CD4-positive, alpha-beta T cell treated with Interleukin-6 for 4 hours (primary cell): ENCODE measurements at regions not wholly inside any gene's neighbourhood (a gene's known extent, or its start where the extent isn't known, plus 50 kb on each side); places are given as distances from the start of the nearest gene placed in this dataset.
"Not testable (repeated sequence)": the region's sequence is repeated elsewhere in the genome, so short reads cannot be mapped to it uniquely, and the experiment has no call there.

Experiments
- DNase-seq: peaks from one replicate; pipeline ENCODE4 v3.0.0-alpha.2; 2020; ENCODE audit warnings: mixed read lengths

DNA sequence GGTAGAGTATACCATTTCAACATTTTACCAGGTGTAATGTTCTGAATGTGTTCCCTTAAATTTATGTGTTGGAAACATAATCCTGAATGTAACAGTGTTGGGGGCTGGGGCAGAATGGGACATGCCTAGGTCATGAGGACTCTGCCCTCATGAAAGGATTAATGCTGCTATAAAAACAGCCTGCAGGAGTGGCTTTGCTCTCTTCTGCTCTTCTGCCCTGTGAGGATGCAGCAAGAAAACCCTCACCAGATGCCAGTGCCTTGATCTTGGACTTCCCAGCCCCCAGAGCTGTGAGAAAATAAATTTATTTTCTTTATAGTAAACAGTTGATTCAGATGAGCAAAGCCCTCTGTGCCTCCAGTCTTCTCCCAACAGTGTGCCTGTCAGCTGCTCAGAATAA is 326.0 kb upstream of the ONECUT1 start:
- DNase-seq: no peak

DNA sequence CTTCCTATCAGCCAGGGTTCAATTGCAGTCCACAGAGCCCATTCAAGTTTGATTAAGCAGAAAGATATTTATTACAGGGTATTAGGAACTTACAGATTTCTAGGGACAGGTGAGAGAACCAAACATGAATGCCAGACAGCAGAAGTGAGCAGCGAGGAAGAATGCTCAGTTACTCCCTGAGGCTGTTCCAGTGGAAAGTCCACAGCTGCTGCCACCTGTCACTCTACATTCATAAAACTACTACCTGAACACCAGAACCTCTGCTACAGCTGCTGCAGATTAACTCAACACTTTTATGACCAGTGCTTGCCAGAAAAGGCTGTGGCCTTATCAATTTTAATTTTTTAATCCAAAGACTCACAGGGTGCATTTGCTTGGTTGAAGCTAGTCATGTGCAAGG is 325.4 kb upstream of the ONECUT1 start:
- no peak for DNase-seq

DNA sequence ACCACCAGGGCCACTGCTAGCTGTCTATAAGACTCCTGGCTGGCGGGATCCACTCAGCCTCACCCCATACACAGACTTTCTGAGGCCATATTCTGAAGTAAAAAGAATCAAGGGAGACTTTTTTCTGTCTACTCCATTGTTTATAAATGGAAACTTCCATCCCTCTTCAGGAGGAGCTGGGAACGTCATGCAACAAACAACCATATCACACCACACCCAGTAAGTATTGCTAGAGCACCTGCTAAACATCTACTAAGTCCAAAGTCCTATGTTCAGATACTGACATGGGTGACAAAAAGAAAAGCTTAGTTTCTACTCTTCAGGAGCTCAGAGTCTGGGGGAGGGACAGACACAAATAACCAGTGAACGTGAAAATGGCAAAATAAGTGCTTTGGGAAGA is 324.8 kb upstream of the ONECUT1 start:
- no peak for DNase-seq

DNA sequence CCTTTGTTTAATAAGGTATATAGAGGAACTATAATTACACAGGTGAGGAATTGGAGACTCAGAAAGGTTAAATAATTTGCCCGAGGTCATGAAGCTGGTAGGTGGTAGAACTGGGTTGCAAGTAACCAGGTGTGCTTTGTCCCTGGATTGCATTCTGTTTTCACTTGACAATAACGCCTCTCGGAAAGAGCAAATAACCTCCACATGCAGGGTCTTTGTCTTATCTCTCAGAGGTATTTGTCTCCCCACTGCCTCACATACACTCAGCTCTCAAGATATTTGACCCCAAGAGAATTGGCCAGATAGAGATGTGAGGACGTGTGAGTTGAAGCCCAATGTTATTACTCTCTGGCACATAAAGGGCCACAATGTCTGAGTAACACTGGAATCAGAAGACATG is 320.9 kb upstream of the ONECUT1 start:
- DNase-seq: no peak

DNA sequence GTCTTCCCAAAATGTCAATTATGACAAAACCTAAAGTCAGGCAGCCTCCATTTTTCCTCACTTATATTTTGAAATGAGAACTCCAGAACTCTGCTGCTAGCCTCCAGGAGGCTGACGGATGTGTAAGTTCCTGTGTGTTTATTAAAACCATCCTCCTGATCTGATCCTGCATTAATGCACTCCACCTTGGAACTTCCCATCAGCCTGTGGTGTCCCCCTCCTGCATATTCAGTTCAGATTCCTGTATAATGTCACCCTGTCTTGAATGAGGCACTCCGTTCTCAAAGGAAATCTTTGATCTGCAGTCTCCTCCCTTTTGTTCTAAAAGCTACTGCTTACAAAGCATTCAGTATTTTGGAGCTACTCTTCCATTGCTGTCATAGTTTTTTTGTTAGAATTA is 318.2 kb upstream of the ONECUT1 start:
- DNase-seq: no peak

DNA sequence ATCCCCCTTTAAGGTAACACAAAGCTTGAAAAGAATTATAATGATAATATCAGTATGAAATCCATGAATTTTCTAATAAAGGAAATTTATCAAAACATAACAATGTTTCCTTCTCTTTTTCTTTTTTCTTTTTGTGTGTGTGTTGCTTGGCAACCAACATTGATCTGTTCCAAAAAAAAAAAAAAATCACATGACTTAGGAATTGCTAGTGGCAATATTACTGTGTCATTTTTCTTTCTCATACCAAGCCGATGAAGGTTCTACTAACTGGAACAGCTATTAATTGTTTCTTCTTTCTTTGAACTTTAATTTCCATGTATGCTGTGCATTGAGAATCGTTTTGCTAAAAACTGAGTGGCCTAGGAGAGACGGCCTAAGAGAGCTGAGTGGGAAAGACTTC is 317.7 kb upstream of the ONECUT1 start:
- no peak for DNase-seq

DNA sequence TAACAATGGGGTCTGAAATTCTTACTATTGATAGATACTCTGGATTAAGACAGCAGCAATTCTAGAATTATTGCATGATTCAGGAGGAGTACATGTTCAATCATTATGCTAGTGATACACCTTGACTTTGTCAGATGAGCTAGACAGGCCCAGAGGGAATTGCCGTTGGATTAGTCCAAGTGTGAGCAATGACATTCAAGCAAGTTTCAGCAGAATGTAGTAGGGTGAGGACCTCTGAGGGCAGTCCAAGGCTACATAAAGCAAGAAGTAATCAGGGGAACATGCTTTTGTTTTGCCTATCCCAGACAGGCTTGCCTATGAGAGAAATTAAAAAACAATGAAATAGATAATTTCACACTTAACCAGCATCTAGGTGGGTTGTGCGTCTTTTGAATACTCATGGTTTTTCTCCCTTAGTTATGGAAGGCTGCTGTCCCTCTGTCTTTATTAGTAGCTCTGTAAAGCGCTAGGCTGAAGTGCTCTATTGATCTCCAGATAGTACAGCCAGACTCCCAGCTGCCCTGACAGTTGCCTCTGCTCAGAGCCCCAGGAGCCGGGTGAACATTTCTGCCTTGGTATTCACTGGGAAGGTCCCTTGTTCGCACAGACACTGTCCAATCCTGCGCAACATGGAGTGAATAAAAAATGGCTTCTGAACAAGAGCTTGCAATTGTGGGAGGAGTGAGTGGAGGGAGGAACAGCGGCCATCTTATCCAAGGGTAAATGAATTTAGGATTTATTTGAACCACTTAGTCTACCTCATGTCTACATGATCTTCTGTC is 316.6 kb upstream of the ONECUT1 start:
- DNase-seq: no peak

DNA sequence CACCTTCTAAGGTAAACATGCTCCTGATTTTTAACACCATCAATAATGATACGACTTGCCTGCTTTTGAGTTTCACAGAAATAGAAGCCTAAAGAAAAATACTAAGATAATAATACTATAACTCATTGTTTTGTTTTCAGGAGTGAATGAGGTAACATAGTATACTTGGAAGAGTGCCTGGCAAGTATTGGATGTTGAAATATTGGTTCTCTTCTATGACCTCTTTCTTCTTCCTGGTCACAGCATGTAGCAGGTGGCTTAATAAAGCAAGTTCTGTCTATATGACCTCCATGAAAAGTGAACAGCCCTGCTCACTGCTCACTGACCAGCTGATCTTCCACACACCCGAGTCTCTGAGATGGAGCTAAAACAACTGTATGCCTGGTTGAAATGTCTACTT is 312.3 kb upstream of the ONECUT1 start:
- DNase-seq: no peak

DNA sequence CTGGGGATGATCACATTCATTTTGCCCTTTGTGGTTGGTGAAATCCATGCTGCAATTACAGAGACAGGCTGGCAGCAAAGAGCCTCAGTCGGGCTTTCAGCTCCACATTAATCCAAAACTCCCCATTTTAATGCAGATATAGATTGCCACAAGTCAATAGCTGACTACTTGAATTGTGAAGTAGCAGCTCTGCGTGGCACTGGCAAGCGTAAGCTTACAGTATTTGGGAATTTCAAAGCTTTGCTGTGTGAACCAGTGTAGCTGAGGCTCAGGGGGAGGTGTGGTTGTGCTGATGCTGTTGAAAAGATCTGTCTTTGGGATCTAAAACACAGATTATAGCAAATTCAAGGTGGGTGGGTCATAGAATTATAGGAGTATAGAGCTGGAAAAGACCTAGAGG is 290.3 kb upstream of the ONECUT1 start:
- DNase-seq: no peak

DNA sequence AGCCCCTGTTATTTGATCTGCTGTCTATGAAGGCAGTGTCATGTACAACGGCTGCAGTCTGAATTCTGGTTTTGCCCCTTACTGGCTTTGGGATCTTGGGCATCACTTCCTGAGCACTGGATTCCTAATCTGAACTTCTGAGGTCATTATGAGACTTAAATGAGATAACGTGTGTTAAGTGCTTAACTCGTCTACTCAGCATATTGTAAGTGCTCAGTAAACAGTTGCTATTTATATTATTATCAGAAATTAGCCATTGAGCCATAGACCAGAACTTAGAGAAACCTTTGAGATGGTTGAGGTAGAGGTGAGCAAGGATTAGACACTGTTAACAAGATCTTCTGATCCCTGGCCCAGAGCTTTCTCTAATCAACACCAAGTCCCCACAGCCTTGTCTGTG is 284.1 kb upstream of the ONECUT1 start:
- no peak for DNase-seq

DNA sequence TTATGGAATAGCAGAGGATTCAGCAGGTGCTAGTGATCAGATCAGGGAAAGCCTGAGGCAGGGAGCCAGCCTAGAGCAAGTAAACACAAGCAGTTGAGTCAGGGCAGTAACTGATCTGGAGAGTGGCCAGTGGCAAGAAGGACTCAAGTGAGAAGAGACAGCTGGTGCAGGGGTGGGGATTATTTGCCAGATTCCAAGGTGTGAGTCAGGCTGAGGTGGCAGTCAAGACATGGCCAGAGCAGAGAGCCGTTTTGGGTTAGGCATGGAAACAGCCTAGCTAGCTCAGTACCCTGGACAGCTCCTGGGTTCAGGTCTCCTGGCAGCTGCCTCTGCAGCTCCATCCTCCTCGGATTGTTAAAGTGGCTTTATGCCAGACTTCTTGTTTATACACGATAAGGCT is 281.9 kb upstream of the ONECUT1 start:
- DNase-seq: no peak

DNA sequence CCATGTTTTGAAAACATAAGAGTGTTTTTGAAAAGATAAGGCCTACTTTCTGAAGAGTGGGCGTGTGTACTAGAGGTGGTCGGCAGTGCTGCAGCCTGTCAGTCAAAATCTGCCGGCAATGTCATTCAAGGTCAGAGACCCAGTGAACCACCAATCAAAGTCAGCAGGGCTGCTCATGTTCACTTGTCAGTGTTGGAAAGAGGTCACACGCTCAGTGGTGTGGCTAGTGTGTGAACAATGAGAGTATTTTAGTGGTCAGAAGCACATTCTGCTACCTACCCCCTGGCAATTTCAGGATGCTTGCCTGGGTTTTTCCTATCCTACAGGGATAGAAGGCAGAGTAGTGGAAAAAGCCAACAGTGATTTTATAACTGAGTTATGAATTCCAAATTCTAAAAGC is 278.5 kb upstream of the ONECUT1 start:
- no peak for DNase-seq

DNA sequence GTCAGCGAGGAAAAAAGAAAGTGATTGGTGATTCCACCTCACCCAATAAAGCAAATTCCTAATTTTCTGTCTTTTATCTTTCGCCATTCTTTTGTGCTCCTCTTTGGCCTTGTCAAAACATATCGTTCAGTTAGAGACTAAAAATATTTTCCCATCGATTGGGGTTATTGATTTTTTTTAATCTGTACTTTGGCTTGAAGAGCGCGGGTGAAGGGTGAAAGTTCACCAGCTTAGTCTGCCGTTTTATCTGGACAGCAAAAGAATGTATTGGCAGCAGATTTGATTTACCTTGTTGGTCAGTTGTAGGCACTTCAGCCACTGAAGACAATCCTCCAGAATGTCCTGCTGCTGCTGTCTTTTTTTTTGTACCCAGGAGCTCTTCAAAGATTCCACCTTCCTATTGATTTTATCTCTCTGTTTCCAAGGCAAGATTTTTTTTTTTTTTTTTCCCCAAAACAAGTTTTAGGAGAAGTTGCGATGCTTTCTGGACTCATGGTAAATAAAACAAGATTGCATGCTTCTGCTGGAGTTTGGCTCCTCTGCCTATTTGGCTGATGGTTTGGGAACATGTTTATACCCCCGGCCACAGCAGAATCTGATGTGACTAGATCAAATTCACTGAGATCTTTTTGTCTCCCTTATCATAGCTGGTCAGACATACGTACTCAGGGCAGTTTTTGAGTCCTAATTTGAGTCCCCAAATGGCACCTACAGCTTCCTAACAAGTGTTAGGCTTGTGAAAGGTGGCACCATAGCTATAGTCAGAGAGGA is 269.3 kb upstream of the ONECUT1 start:
- DNase-seq: no peak

DNA sequence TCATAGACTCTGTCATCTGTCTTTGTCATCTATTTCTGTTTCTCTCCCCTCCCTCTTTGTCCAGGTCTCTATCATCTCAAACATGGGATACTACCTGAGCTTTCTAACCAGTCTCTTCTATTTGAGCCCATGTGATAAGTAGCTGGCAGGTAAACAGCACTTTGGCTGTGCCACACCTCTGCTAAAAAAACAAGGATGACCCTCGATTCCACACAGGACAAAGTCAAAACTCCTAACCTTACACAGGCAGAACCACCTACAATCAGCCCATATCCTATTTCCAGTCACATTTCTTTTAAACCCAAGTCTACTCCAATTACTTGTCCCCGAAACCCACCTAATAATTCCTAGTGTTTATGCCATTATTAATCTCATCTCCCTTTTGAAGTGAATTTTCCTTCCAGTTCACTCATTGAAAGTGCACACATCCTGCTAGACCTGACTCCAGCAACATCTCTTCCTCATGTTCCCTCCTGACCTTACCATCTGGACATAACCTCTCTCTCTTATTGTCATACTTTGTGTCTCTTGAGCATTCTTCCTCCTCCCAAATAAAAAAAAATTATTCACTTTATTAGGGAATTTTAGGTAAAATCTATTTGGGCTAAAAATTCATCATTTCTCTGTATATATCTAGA is 256.1 kb upstream of the ONECUT1 start:
- no peak for DNase-seq

DNA sequence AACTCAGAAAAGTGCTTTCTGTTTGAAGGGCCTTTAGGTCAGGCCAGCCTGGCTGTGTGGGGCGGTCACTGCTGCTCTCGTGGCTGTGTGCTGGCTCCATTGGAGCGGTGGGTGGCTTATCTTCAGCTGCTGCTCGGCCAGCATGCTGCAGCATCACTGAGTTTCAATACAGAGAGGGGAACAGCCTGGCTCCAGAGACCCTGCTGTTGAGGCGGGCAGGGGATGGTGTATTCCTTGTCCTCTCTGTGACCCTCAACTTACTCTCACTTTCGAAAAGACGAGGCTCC is 248.5 kb upstream of the ONECUT1 start:
- no peak for DNase-seq

DNA sequence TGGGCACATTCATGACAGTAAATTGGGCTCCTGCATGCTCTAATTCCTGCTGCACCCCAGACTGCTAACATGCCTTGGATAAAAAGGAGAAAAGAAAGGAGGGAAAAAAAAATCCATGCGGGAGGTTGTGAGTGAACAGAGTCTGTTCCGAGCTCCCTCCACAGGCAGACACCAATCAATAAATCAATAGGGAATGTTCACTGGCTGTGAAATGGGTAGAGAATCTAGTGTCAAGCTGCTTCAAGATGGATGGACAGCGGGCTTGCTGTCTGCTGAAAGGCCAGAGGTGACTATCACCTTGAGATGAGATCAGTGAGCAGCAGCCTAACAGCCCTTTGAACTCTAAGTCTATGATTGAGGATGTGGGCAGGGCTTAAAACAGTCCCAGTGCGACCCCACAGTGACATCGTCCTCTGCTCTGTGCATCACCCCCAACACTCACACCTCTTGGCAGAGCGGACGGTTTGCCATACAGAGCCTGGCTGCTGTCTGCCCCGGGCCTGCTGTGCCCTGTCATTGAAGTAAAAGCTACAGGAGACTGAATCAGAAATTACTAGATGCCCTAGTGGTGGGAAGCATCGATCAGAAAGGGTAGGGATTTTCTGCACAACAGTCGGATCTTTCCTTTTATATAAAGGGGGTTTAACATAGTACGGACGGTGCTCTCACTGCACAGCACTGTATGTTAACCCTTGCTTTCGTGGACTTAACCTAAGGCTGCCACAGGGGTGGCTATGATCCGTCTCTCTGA is 247.9 kb upstream of the ONECUT1 start:
- no peak for DNase-seq

DNA sequence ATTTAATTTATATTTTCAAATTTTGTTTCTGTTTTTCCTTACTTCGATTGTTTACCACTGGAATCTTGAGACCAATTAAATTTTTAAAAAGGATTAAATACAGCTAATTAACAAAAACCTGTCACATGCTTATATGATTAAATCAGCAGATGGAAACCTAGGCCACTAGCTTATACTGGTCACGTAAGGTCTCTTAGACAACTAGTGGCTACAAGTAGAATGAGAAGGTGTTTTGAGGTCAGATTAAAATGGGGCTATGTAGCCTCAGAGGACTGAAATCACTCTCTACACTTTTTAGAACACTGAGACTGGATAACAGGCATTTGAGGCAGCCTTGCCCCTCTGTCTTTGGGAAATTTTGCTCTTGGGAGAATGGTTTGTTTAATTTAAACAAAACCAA is 246.5 kb upstream of the ONECUT1 start:
- DNase-seq: no peak

DNA sequence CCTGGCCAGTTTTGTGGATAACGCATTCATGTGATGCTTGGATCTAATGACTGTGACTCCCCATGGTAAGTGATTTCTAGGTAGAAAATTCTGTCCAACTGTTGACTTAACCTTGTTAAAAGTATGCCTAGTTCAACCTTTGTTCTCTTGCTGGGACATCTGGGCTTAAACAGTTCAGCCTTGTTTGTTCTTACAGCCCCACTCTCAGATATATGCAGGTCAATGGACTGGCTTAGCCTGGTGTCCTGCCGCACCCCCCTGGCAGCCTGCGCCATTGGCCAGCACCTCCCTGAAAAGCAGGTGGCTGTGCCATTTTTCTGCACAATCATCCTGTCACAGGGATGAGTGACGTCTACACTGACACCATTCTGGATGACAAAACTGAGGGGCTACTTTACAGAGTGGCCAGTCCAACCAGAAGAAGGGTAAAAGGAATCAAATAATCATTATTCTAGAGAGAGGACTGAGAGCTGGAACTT is 244.7 kb upstream of the ONECUT1 start:
- no peak for DNase-seq

DNA sequence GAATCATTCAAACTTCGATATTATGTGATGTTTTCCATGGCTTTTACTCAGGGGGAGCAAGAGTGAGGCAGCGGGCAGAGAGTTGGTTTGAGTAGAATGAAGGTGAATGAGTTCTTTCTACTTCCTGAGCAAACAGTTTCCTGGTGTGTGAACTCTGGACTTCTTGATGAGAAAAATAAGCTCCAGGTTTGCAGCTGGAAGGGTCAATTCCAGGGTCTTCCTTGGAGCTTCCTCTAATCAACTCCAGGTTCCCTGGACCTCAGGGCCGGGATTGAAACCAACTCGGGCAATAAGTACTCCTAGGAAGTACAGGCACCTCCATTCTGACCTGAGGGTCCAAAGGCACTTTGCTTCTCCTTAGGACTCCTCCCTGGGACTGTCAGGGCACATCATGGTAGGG is 243.6 kb upstream of the ONECUT1 start:
- no peak for DNase-seq

DNA sequence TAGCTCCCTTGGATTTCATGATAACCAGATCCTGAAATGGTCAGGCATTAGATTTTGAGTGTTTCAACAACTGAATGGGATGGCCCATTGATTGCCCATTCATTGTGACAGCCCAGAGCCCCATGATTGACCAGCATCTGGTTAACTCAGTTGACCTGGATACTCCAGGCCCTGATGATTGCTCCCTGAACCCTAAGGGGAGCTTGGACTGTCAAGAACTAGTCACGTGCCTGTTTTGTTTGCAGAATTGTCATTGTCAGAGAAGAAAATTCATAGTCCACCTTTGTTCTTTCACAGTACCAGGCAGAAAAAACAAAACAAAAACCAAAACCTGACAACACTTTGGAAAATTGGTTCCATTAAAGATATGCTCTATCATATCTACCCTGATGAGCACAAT is 241.3 kb upstream of the ONECUT1 start:
- no peak for DNase-seq

DNA sequence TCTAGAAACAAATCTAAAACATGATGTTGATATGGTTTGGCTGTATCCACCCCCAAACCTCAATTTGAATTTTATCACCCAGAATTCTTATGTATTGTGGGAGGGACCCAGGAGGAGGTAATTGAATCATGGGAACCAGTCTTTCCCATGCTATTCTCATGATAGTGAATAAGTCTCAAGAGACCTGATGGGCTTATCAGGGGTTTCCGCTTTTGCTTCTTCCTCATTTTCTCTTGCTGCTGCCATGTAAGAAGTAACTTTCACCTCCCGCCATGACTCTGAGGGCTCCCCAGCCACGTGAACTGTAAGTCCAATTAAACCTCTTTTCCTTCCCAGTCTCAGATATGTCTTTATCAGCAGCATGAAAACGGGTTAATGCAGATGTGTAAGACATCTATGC is 232.7 kb upstream of the ONECUT1 start:
- no peak for DNase-seq

DNA sequence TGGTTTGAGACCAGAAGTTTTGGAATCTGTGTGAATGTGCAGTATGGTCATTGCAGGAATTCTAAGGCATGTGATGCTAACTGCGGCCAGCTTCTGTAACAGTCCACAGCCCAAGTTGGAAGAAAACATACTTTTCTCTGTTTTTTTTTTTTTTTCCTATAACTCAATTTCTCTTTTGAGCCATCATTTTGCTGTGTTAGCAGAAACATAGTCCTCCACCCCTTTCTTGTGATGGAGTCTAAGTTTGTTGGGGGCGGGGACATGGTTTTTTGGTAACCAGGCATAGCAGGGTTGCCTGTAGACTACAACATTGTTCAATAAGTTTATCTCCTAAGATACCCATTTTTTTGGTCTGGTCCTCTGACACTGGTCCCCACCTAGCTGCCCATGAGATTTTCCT is 223.2 kb upstream of the ONECUT1 start:
- DNase-seq: no peak

DNA sequence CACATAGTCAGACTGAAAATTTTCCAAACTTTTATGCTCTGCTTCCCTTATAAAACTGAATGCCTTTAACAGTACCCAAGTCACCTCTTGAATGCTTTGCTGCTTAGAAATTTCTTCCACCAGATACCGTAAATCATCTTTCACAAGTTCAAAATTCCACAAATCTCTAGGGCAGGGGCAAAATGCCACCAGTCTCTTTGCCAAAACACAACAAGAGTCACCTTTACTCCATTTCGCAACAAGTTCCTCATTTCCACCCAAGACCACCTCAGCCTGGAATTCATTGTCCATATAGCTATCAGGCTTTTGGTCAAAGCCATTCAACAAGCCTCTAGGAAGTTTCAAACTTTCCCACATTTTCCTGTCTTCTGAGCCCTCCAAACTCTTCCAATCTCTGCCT is 221.6 kb upstream of the ONECUT1 start:
- not testable (repeated sequence) for DNase-seq

DNA sequence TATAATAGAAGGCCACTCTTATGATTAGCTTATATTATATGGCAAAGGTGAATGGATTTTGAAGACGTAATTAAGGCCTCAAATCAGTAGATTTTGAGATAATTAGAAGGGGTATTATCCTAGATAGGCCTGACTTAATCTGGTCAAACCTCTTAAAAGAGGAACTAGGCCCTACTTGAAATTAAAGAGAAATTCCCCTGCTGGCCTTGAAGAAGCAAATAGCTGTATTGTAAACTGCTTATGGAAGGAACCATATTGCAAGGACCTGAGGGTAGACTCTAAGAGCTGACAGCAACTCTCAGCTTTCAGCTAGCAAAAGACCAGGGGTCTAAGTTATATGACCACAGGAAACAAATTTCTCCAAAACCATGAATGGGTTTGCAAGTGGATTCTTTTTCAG is 219.0 kb upstream of the ONECUT1 start:
- DNase-seq: no peak
